NCI-H1694 (cell line): ENCODE measurements at regions not wholly inside any gene's neighbourhood (a gene's known extent, or its start where the extent isn't known, plus 50 kb on each side); places are given as distances from the start of the nearest gene placed in this dataset.
A peak's percentile ranks its signal among the peaks of the same experiment; 100 is the strongest.
"Not testable (repeated sequence)": the region's sequence is repeated elsewhere in the genome, so short reads cannot be mapped to it uniquely, and the experiment has no call there.

Source experiments
- DNase-seq: peaks from one replicate; lab custom pipeline; 2025; lab: John Stamatoyannopoulos, UW

DNA sequence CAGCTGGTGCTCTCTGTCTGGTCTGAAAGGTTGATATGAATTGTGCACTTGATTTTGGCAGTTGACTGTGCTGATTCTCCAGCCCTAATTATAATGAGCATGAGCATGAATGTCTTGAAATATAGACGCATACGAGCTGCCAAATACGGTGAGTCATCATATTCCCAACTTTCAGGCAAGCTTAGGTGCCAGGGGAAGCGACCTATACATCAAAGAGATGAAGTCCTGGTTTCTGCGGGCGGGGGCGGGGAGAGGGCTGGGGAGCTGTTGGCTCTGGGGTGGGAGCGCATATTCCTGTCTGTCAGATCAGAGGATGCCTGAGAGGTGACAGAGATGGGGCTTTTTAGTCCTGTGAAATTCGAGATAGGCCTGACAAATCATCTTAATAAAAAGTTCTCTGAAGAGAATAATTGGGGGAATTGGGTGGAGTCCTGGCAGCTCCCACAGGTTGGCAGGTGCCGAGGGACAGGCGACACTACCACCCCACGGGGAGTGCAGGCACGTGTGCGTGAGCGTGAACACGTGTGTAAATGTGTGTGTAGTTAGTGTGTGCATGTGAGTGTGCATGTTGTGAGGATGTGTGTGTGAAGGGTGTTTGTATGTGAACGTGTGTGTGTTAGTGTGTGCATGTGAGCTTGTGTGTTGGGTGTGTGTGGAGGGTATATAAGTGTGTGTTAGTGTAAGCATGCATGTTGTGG is 865.3 kb downstream of the TBC1D22A start:
- DNase-seq = peak; percentile 74

DNA sequence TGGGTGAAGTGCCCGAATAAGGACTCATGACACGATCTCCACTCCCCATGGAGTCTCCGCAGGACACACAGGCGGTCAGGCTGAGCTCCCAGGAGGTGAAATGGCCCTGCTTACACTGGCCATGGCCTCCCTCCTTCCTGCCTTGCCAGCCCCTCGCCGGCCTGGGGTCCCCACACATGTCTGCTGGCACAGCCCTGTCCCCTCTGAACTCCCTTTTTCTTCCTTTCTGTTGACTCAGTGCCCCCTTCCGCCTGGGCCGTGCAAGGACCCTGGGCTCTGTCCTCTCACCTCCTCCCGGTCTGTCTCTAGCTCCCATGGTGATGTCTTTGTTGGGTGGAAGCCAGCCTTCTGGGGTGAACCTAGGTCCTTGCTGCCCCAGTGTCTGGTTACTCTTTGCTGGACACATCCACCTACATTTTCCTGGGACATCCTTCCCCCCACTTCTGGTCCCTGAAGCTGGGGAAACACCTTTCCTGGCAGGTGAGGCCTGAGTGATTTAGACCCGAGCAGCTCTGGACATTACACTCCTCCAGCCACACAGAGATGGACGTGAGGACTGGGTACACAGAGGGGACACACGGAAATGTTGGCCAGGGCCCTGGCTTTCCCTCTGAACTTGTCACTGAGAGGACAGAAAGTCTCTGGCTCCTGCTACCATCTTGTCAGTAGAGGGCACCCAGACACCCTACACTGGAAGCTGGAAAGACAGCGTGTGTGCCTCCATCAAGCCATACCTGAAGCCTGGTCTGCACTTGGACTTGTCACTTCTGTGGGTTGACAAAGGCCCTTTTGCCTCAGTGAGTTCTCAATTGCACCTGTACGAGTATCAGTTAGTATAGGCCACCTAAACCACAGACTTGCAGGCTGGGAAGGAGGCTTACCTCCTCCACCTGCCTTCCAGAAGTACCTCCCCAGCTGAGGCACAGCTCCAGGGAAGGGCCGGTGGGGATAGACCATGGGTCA is 864.3 kb downstream of the TBC1D22A start:
- DNase-seq = peak; percentile 35

DNA sequence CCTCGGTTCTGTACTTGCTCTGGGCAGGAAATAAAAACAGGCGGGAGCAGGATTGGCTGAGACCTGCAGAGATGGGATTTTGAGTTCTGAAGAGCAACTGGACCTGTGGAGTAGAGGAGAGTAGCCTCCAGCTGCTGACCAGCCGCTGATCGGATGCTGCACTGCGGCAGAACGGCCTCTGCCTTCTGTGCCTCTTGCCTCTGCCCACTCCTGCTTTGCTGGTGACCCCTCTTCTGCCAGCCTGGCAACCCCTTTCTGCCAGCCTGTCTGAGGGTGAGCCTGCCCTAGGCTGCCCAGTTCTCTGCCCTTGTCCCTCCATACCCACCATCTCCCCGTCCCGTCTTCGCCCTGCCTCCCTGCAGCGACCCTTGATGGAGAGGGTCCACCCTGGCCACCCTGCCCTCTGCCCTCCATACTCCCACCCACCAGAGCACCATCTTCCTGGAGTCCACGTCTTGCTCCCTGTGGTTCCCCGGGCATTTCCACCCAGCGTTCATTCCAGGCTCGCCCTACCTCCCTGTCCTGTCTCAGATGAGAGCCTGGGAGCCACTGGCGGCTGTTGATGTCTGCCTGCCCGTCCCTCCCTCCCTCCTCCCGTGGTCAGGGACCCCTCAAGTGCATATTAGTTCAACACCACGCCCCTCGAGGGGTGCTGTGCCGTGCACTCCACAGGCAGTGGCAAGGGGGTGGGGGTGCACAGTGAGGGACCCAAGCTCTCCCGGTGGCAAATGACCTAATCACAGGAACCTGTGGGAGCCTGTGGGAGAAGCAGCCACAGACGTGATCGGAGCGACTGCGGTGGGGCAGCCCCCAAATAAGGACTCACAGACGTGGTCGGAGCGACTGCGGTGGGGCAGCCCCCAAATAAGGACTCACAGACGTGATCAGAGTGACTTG is 863.3 kb downstream of the TBC1D22A start:
- no peak for DNase-seq

DNA sequence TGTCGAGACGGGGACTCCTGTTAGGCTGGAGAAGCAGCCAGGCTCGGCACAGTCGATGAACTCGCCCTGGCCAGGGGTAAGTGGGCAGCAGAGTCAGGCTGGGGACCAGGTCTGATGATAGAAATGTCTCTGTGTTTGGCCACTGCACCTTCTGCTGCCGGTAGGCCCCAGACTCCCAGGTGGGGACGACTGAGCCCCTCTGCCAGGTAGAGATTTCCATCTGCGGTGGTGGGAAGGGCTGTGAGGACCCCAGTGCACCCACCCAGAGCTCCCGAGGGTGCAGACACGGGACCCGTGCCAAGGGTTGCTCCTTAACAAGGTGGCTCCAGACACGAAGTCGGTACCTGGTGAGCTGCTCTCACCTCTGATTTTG is 862.5 kb downstream of the TBC1D22A start:
- DNase-seq = no peak

DNA sequence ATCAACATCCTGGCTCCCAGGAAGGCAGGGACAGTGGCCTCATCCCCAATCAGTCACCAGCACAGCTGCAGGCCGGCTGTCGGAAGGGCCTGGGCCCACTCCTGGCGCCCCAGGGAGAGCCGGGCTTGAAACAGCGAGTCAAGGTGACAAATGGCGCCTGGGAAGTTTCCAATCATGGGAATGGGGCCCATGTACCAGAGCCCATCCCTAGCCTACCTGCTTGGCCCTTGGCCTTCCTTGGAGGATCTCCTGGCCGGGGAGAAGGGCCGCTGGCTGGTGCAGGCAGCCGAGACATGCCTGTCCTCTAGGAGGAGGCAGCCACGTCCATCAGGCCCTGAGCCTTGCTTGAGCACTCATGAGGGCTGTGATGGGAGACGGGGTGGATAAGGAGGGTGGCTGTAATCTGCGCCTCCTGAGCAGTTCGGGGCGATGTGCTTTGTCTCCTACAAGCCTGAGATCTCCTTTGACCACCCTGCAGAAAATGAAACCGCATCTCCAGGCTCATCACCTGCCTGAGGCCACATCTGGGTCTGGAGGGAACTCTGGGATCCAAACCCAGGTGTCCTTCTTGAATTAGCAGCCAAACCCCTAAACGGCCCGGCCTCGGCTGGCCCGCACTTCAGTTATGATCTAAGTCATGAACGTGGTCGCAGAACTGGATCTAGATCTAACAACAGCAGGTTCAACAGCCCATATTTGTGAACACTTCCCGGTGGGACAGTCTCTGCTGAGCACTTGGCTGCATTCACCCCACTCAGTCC is 862.0 kb downstream of the TBC1D22A start:
- DNase-seq = no peak

DNA sequence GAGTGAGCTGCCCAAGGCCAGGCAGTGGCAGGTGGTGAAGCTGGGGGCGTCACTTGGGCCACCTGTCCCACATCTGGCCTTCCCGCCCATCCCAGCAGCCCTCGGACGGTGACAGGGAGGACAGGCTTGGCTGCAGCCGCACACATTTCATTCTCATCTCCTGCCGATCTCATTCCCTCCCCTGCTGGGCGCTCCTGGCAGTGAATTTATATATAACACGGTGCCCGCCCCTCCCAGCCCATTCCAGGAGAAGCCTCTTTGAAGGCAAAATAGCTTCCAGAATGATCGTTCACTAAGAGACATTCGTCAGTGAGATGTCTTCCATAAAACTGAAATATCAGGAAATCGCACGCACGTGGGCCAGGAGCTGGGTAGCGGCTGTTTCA is 861.3 kb downstream of the TBC1D22A start:
- no peak for DNase-seq

DNA sequence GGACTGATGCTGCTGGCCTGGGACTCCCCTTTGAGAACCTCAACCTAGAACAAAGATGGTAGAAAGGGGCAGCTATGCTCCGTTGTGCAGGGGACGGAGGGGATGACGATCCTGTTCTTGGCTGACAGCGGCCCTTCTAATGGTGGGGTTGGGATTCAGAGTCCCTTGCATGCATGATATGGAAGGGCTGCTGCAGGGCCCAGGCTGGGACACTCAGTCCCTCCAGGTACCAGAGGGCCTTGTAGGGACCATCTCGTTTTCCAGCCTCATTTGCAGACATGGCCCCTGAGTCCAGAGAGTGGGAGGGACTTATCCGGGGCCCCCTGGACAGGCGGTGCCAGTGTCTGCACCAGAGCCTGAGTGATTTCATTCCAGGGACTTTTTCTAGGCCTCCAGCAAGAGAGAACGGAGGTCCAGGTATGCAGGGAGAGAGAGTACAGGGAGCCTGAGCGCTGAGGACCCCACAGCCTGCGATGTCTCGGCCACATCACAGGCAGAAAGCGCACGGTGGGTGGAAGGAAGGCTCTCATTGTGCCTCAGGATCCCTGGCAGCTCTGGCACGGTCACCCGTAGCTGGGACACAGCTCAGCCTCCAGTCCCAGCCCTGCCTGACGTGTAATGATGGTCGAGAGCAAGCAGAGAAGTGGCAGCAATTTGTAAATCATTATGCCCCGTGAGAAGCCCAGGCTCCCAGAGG is 860.8 kb downstream of the TBC1D22A start:
- no peak for DNase-seq

DNA sequence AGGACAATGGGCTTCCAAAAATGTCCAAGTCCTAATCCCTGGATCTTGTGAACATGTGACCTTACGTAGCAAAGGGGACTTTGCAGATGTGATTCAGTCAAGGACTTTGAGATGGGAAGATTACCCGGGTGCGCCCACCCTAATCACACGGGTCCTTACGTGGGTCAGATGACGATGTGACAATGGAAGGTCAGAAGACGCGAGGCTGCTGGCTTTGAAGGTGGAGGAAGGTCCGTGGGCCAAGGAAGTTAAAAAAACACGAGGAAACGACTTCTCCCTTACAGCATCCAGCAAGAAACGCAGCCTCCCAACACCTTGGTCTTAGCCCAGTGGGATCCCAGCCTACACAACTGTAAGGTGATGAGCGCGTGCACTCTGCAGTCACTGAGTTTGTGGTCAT is 860.1 kb downstream of the TBC1D22A start:
- no peak for DNase-seq

DNA sequence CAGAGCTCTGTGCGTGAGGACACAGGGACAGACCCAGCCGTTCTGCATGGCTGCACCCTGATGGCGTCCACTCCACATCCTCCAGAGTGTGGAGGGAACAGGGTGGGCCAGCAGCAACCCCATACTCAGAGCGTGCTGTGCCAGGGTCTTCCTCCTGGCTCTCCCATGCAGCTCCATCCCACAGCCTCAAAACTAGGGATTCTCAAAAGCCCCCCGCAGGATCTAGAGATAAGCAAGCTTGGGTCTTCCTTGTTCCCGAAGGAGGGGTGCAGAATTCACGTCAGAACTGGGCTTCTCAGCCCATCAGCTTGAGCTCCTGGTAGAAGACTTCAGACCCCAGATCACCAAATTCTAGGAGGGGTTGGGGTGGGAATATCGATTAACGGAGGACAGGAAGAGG is 858.8 kb downstream of the TBC1D22A start:
- DNase-seq = no peak

DNA sequence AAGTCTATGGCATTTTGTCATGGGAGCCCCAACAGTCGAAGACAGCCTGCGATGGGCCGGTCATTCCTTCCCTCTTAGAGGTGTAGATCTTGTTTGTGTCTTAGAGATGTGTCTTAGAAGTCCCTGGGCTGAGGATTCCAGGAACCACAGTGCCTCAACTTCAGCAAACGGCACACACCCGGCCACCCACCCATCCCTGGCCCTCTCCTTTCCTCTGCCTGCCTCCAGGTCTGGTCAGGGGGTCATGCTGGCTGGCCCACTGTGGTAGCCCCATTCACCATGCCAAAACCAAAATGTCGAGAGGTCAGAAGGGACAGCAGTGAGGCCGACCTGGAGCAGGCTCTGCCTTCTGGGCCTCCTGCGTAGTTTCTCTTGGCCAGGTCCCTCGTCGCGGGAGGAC is 857.9 kb downstream of the TBC1D22A start:
- DNase-seq = no peak

DNA sequence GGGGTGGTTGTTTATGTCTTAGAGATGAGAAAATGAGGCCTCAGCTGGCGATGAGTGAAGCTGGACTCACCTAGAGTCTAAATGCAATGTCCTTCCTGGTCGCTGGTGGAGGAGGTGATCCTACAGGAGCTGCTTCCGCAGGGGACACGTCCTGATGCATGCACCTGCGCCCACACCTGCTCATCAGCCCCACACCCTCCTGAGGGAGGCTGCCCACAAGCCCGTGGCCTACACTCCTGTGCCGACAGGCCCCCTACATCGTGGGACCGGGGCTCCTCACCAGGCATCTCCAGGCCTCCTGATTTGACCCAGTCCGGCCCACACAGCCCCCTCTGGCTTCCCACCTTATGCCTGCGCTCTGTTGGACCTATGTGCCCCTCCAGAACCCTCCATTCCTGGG is 857.2 kb downstream of the TBC1D22A start:
- no peak for DNase-seq

DNA sequence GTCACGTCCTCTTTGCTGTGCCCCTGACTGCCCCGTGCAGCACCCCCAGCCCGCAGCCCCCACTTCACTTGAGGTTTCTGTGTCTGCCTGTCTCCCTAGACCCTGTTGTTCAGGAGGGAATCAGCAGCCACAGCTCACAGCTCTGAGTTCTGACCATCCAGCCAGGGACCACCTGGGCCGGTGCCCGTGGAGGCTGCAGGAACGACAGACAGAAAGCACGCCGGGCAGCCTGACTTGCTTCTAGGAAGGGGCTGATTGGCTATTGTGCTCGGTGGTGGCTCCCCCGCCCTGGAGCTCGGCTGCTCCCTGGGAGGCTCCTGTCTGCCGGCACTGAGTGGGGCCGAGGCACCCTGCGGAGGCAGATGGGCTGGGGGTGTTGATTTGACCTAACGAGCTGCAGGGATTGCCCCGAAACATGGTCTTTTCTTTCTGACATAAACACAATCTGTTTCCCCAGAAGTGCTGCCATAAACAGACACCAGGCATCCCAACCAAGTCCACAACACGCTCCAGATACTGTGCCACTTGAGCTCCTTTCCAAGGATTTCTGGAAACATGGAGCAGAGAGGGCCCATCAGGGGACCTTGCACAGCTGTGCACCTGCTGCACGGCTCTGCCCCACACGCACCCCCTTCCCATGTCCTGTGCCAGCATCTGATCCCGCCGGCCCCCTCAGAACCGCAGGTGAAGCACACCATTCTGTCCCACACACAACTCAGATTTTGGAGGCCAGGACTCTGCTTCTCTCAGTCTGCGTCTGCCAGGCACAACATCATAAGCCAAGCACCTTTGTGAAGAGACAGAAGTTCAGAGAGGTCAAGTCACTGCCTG is 855.9 kb downstream of the TBC1D22A start:
- DNase-seq = peak; percentile 78

DNA sequence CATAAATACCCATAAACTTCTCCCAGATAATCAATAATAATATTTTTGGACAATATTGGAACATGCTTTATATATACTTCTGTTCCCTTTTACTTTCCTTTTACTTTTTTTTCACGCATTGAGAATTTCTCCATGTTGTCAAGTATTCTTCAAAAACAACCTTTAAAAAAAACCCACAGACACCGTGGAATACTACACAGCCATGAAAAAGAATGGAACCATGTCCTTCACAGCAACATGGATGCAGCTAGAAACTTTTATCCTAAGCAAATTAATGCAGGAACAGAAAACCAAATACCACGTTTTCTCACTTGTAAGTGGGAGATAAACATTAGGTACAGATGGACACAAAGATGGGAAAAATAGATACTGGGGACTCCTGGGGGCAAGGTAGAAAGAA is 854.7 kb downstream of the TBC1D22A start:
- DNase-seq = no peak

DNA sequence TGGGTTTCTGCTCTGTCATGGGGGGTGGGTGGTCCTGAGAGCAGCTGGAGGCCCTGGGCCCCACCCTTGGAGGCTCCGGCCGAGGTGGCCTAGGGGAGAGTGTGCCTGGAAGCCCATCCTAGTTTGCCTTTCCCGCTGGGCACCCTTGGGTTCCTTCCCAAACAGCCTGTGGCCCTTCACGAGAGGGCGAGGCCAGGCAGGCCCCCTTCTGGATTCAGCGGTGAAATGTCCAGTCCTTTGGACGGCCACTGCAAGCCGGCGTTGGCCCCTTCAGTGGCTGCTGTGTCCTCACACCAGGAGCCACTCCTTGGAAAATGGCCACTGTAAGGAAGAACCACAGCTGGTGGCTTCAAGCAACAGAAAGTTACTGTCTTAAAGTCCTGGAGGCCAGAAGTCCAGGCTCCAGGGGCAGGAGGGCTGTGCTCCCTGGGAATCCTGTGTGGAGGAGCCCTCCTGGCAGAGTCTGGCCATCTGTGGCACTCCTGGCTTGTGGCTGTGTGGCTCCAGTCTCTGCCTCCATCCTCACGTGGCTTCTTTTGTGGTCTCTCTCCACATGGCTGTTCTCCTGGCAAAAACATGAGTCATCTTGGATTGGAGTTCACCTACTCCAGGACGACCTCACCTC is 854.1 kb downstream of the TBC1D22A start:
- DNase-seq = no peak

DNA sequence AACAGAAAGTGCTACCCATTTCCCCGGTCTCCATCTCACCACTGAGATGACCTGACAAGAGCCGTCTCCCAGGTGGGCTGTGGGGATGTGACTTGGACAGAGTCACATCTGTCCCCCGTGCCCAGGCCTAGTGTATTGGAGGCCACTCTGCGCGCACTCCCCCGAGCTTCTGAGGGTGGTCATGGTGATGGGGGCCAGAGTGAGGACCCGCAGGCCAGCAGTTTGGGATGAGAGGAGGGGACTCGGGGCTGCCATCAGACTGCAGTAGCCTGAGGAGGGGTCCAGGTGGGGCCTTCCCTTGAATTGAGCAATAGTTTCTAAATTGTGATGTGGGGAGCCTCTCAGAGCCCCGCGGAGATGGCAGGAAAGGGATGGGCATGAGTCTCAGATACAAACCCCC is 852.6 kb downstream of the TBC1D22A start:
- no peak for DNase-seq

DNA sequence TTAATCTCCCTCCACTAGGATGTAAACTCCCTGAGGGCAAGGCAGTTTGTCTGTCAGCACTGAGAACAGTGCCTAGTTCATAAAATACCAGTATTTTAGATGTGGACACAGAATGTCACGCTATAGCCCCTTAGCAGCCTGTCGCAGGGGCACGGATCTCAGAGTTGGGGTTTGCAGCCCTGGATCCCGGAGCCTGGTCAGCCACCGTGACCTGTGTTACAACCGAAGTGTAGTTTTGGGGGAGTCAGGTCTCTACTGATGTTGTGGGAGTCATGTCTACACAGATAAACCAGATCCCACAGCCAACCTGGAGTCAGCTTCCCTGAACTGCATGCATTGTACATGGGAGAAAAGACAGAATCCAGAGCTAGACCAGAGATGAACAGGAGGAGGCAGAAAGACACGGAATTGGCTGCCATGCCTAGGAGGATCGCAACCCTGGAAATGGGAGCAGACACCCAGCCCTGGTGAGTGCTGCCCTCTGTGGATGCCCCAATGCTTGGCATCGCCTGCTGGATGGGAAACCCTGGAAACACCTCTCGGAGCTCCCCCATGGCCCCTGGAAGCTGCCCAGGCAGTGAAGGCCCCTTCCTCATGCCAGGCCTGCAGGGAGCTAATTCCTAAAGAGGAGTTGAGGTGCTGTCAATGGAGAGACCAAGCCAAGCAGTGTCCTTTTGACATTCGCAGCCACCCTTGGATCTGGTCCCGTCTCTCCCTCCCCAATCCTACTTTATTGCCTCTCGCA is 851.3 kb downstream of the TBC1D22A start:
- no peak for DNase-seq

DNA sequence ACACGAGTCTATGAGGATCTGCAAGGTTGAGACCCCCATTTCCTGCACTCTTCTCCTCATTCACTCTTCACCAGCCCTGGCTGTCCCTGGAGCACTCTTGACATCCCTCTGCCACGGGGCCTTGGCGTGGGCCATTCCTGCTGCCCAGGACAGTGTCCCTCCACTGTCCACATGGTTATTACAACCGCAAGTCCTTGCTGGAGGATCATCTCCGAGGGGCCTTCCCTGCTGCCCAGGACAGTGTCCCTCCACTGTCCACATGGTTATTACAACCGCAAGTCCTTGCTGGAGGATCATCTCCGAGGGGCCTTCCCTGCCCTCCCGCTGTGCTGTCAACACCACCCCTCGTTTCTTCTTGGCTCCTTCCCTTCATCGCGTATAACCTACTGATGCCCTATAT is 850.7 kb downstream of the TBC1D22A start:
- DNase-seq = not testable (repeated sequence)

DNA sequence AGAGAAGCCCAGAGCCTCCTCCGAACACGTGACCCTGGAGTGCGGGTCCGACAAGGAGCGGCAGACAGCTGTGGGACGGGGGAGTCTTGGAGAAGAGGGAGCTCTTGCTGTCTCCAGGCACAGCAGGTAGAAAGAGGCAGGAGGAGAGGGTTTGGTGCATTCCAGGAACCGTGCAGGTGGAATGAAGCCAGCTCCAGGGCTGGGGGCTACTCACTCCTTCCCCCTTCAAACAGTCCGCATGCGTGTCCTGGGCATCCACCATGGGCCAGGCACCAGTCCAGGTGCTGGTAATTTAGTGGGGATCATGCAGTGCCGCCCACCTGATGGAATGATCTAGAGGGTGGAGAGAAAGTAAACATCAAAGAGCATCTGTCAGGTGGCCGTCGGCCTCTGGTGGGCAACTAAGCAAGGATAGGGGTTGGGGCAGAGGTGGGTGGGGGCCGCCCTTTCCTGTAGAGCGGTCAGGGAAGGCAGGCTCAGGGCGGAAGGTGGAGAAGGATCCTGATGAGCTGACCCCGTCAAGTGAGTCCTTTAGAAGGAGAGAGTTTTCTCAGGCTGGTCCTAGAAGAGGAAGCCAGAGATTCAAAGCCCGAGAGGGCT is 850.0 kb downstream of the TBC1D22A start:
- no peak for DNase-seq
